ENCODE measurements at regions not wholly inside any gene's neighbourhood (a gene's known extent, or its start where the extent isn't known, plus 50 kb on each side); places are given as distances from the start of the nearest gene placed in this dataset.

GRCh38 chr6:125537090-125537489 is 212.3 kb upstream of the HEY2 start:
- no peak overlapping the region for H3K4ac ChIP-seq (ENCODE audit: low read depth, low read length)
- no peak overlapping the region for H2BK5ac ChIP-seq (ENCODE audit: low read depth, low read length, poor library complexity, severe bottlenecking)
- POLR2A ChIA-PET (ENCODE audit: unreplicated experiment), result no interaction called here
- WGBS, 2 experiments (ENCODE audit: extremely low coverage in 2 of 2, insufficient read length in 1 of 2), result no CpG with 5 or more reads among the region's 2 CpGs
- H2BK20ac ChIP-seq (ENCODE audit: low read depth, low read length), result no peak overlapping the region
- H3K9me1 ChIP-seq (ENCODE audit: insufficient read depth, low read length), result no peaks in the 10 kb centered on the region
- no peak overlapping the region for H2BK15ac ChIP-seq (ENCODE audit: low read depth, low read length)
- H2AK9ac ChIP-seq (replicated peaks; ENCODE audit: low read depth, low read length, poor library complexity), result peak overlapping the region; percentile 19
- H3K9ac ChIP-seq (ENCODE audit: low read depth, low read length), result no peak overlapping the region
- no peaks in the 10 kb centered on the region for H3K4me1 ChIP-seq (ENCODE audit: control insufficient read depth, insufficient read depth, low read length)
- no peak overlapping the region for H3K27ac ChIP-seq (ENCODE audit: insufficient read depth, low read length)
- H3K36me3 ChIP-seq (ENCODE audit: control insufficient read depth, insufficient read depth, low read length), result no peaks in the 10 kb centered on the region
- no TSS peak for BruUV-seq (replicated peaks)
- in situ Hi-C loops (cut with MboI; ENCODE audit: low sequenced_read_pairs) (no loop called here), intact Hi-C loops (cut with micrococcal nuclease) (no loop called here), dilution Hi-C loops (cut with HindIII; ENCODE audit: low sequenced_read_pairs, unreplicated experiment) (no loop called here)
- H3K18ac ChIP-seq (ENCODE audit: low read depth, low read length), result no peak overlapping the region
- H3K56ac ChIP-seq (ENCODE audit: extremely low read depth, insufficient read depth, low read length), result no peak overlapping the region
- H3K4me3 ChIP-seq (ENCODE audit: insufficient read depth, low read depth, low read length), result no peak overlapping the region
- CTCF ChIA-PET, result no interaction called here
- no peak for DNase-seq
- H3K27me3 ChIP-seq (ENCODE audit: control insufficient read depth, insufficient read depth, low read length), result peaks cover 4% of the 10 kb centered on the region
- no peaks in the 10 kb centered on the region for H4K20me1 ChIP-seq (ENCODE audit: insufficient read depth, low read length)
- no peak for ATAC-seq (ENCODE audit: low read depth)
- H3K23ac ChIP-seq (ENCODE audit: low read depth, low read length), result no peak overlapping the region
- no peak overlapping the region for H2BK120ac ChIP-seq (ENCODE audit: low read depth, low read length)
- no peak overlapping the region for H4K8ac ChIP-seq (ENCODE audit: low read depth in 2 of 2, low read length in 2 of 2)
- no peak overlapping the region for H4K91ac ChIP-seq (ENCODE audit: insufficient read depth, low read depth, low read length)
- no peak for TF ChIP-seq BHLHE40 (IDR thresholded peaks at IDR 0.05; ENCODE audit: low read depth, low read length)
- no peak for TF ChIP-seq CHD1 (IDR thresholded peaks at IDR 0.05; ENCODE audit: low read depth, low read length)
- TF ChIP-seq RCOR1 (IDR thresholded peaks at IDR 0.05; ENCODE audit: insufficient replicate concordance, low read length), result no peak
- TF ChIP-seq MAFK (IDR thresholded peaks at IDR 0.05; ENCODE audit: low read depth, low read length), result no peak
- no peak for TF ChIP-seq CEBPB (IDR thresholded peaks at IDR 0.05; ENCODE audit: low read depth, low read length)
- no peak for TF ChIP-seq POLR2A (IDR thresholded peaks at IDR 0.05; ENCODE audit: low read depth, low read length)
- H3K79me1 ChIP-seq (ENCODE audit: low read depth in 1 of 2, low read length in 2 of 2), result no peaks in the 10 kb centered on the region
- no peak overlapping the region for H3K4me2 ChIP-seq (ENCODE audit: low read depth, low read length)
- no peak overlapping the region for H2AFZ ChIP-seq (replicated peaks; ENCODE audit: low read length, poor library complexity)
- no peaks in the 10 kb centered on the region for H3K9me3 ChIP-seq (ENCODE audit: control insufficient read depth, insufficient read depth, low read length)
- no peak overlapping the region for H2AK5ac ChIP-seq (ENCODE audit: low read depth, low read length)
- no peak overlapping the region for H3K14ac ChIP-seq (replicated peaks; ENCODE audit: low read depth, low read length)
- no peak overlapping the region for H4K5ac ChIP-seq (ENCODE audit: low read depth, low read length)
